ENCODE measurements at regions not wholly inside any gene's neighbourhood (a gene's known extent, or its start where the extent isn't known, plus 50 kb on each side); places are given as distances from the start of the nearest gene placed in this dataset.
"Not testable (repeated sequence)": the region's sequence is repeated elsewhere in the genome, so short reads cannot be mapped to it uniquely, and the experiment has no call there.

GRCh38 chr21:24420689-24421088 lies 1186.6 kb downstream of the MRPL39 start:
- WGBS (ENCODE audit: missing lambda C conversion rate): 0% methylated on average over 1 of the region's 1 CpG
- DNase-seq (ENCODE audit: low read depth in 1 of 2, low spot score in 1 of 2) (no peak), ATAC-seq (no peak), FAIRE-seq (no peak)
- TF ChIP-seq E2F6 (IDR thresholded peaks at IDR 0.05; ENCODE audit: borderline replicate concordance, low read depth) (no peak), REST (IDR thresholded peaks at IDR 0.05) (no peak), TP53 (CRISPR knock-in tag; IDR thresholded peaks at IDR 0.05) (no peak), ESRRA (IDR thresholded peaks at IDR 0.05; ENCODE audit: borderline replicate concordance, low read length) (no peak), MAX (IDR thresholded peaks at IDR 0.05) (no peak), USF2 (IDR thresholded peaks at IDR 0.05) (no peak), SREBF2 (IDR thresholded peaks at IDR 0.05) (no peak), KDM1A (IDR thresholded peaks at IDR 0.05; ENCODE audit: low read depth) (no peak), MAFK (IDR thresholded peaks at IDR 0.05; ENCODE audit: partially characterized antibody) (no peak), ZC3H11A (IDR thresholded peaks at IDR 0.05) (no peak), JUNB (IDR thresholded peaks at IDR 0.05) (no peak)
- Histone ChIP-seq H3K4me3 (no peak overlapping the region), H3K4me1 (no peaks in the 10 kb centered on the region), H3K9me3 (no peaks in the 10 kb centered on the region), H3K4me2 (no peak overlapping the region), H3K27ac (no peak overlapping the region)
- POLR2A ChIA-PET: no interaction called here
- CTCF ChIA-PET: no interaction called here

GRCh38 chr21:24419641-24420040 lies 1187.6 kb downstream of the MRPL39 start:
- ATAC-seq; DNase-seq (ENCODE audit: low read depth in 1 of 2, low spot score in 1 of 2); H3K4me3 ChIP-seq; H3K4me1 ChIP-seq; CTCF ChIA-PET; H3K9me3 ChIP-seq; FAIRE-seq; H3K4me2 ChIP-seq; POLR2A ChIA-PET; H3K27ac ChIP-seq: not testable (repeated sequence)

GRCh38 chr21:24418671-24419070 lies 1188.6 kb downstream of the MRPL39 start:
- TF ChIP-seq FOSB (CRISPR knock-in tag; IDR thresholded peaks at IDR 0.05) (no peak), RCOR1 (IDR thresholded peaks at IDR 0.05; ENCODE audit: low read depth, low read length) (no peak), HMGXB4 (CRISPR knock-in tag; IDR thresholded peaks at IDR 0.05; ENCODE audit: borderline replicate concordance) (no peak), ZNF302 (CRISPR knock-in tag; IDR thresholded peaks at IDR 0.05) (no peak), E2F6 (IDR thresholded peaks at IDR 0.05; ENCODE audit: borderline replicate concordance, low read depth) (no peak), TFCP2L1 (CRISPR knock-in tag; IDR thresholded peaks at IDR 0.05) (no peak), NR3C1 (IDR thresholded peaks at IDR 0.05) (no peak), JUNB (IDR thresholded peaks at IDR 0.05) (no peak), MAFK (IDR thresholded peaks at IDR 0.05; ENCODE audit: partially characterized antibody) (no peak), HDAC2 (IDR thresholded peaks at IDR 0.05) (no peak), SREBF2 (IDR thresholded peaks at IDR 0.05) (no peak), JUN (IDR thresholded peaks at IDR 0.05) (no peak)
- no peak for ATAC-seq
- no peaks in the 10 kb centered on the region for H3K9me3 ChIP-seq

More at GRCh38 chr21:24418671-24419070, 1188.6 kb downstream of the MRPL39 start:
- no peak for DNase-seq (ENCODE audit: low read depth in 1 of 2, low spot score in 1 of 2)
- CTCF ChIA-PET: no interaction called here
- no peak for FAIRE-seq
- Histone ChIP-seq H3K4me3 (no peak overlapping the region), H3K27ac (no peak overlapping the region), H3K4me2 (no peak overlapping the region), H3K4me1 (no peaks in the 10 kb centered on the region)
- POLR2A ChIA-PET: no interaction called here

All from A549 (cell line).